Transverse colon (tissue), 4 donors: ENCODE measurements at regions not wholly inside any gene's neighbourhood (a gene's known extent, or its start where the extent isn't known, plus 50 kb on each side); places are given as distances from the start of the nearest gene placed in this dataset.
"Not testable (repeated sequence)": the region's sequence is repeated elsewhere in the genome, so short reads cannot be mapped to it uniquely, and the experiment has no call there.

Experiments used
- DNase-seq: peaks from one replicate; pipeline ENCODE4 v3.0.0-alpha.2; 2019
- H3K27ac ChIP-seq, 4 donors: fragments of 200-600 bp; sonication (generic); 2 replicates each; pipeline ENCODE4 v1.5.1; 2016 to 2018; ENCODE audit warnings: inconsistent platforms in 4 of 4
- H3K27me3 ChIP-seq: fragments of 200-600 bp; sonication (generic); 2 replicates; pipeline ENCODE4 v1.5.1; 2017; ENCODE audit warnings: inconsistent platforms
- H3K36me3 ChIP-seq, 4 donors: fragments of 200-600 bp; sonication (generic); 2 replicates each; pipeline ENCODE4 v1.5.1; 2017 to 2019; ENCODE audit warnings: inconsistent platforms in 4 of 4
- H3K4me1 ChIP-seq, 4 donors: fragments of 200-600 bp; sonication (generic); 2 replicates each; pipeline ENCODE4 v1.5.1; 2017 to 2020; ENCODE audit warnings: inconsistent platforms in 4 of 4
- H3K4me3 ChIP-seq, 4 donors: fragments of 200-600 bp; sonication (generic); 1 replicate in 1 of 4; 2 replicates in 3 of 4; pipeline versions ENCODE4 v1.5.1 to v1.6.1; 2017 to 2019; ENCODE audit warnings: inconsistent platforms in 4 of 4
- H3K9me3 ChIP-seq, 2 donors: fragments of 200-600 bp; sonication (generic); 2 replicates each; pipeline ENCODE4 v1.5.1; 2017 to 2019; ENCODE audit warnings: inconsistent platforms in 2 of 2
- CTCF ChIP-seq, 5 experiments: fragments of 200-600 bp in 3 of 5; fragments of 450-650 bp in 2 of 5; sonication (generic) in 3 of 5; IDR thresholded peaks; 1 replicate in 2 of 5; 2 replicates in 3 of 5; pipeline ENCODE4 v1.5.1; 2016 to 2017; ENCODE audit warnings: antibody characterized with exemption in 5 of 5, inconsistent platforms in 3 of 5, mild to moderate bottlenecking in 2 of 5, moderate library complexity in 1 of 5
- EP300 ChIP-seq: sonication (generic); formaldehyde crosslinking; IDR thresholded peaks from one replicate; pipeline ENCODE4 v1.6.1; 2017; ENCODE audit warnings: antibody characterized with exemption, low read depth
- POLR2A ChIP-seq: fragments of 450-650 bp; IDR thresholded peaks from one replicate; pipeline ENCODE4 v1.6.1; 2016; ENCODE audit warnings: antibody characterized with exemption, mild to moderate bottlenecking, moderate library complexity
- POLR2AphosphoS5 ChIP-seq, 3 donors: sonication (generic); formaldehyde crosslinking; IDR thresholded peaks; one replicate each; pipeline ENCODE4 v1.6.1; 2016; ENCODE audit warnings: antibody characterized with exemption in 3 of 3
- WGBS, 2 donors: methylation state at CpG; one replicate each; pipeline ENCODE4 v1.1.5; 2018; ENCODE audit warnings: low coverage in 1 of 2; 5-methylcytosine and 5-hydroxymethylcytosine counted together
- in situ Hi-C, 4 donors: fragments of 200-750 bp; cut with MboI; loops; one replicate each; pipeline versions ENCODE4 v1.15.0 to v1.15.1; 2017; ENCODE audit warnings: low sequenced_read_pairs in 3 of 4, low pct_ligation_motif_present in 1 of 4, low pct_unique_long_range_greater_than_20kb in 1 of 4
- intact Hi-C: fragments of 100-400 bp; cut with DNase I; formaldehyde crosslinking; loops from one replicate; pipeline ENCODE4 v1.15.1; 2023; ENCODE audit warnings: low total_unique reads

DNA sequence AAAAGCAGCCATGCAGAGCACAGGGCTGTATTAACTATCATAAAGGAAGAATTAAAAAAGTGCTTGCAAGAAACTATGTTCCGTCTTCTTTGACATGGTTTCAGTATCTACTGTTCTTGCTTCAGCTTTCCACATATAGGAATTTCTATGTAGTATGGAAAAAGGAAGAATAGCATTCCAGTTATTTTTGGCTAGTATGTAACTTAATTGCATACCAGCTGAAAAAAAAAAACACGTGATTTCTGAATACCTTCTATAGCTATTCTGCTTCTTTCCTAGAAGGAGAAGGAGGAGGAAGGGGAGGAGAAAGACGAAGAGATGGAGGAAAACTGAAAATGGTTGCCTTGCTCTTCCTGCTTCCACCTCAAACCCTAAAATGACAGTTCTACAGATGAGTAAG, 619.0 kb downstream of the KCTD12 start:
- no peak overlapping the region for H3K4me3 ChIP-seq
- H3K9me3 ChIP-seq: no peaks in the 10 kb centered on the region
- intact Hi-C loops (no loop called here), in situ Hi-C loops (no loop called here)
- no peak for DNase-seq
- 63 to 70% methylated on average over 3 of the region's 3 CpGs for WGBS, 2 donors
- no peaks in the 10 kb centered on the region for H3K27me3 ChIP-seq
- no peak for TF ChIP-seq EP300
- TF ChIP-seq CTCF (IDR thresholded peaks at IDR 0.05): no peak
- no peaks in the 10 kb centered on the region for H3K4me1 ChIP-seq
- no peak overlapping the region for H3K27ac ChIP-seq
- no peaks in the 10 kb centered on the region for H3K36me3 ChIP-seq

DNA sequence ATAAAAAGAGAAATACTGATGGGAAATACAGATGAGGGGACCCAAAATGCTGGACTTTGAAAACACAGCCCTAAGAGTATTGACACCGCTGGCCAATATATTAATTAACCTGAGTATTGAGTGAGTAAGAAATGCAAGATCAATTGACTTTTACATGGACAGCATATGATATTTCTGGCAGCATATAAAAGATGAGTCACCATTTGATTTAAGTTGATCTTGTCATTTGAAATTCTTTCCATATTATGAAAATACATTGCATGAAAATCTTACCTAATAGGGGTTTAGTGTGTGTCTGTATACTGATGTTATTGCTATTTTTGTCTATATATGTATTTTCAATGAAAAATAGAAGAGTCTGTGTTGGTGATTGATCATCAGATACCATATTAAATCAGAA, 619.6 kb downstream of the KCTD12 start:
- H3K4me3 ChIP-seq: no peak overlapping the region
- H3K27me3 ChIP-seq: no peaks in the 10 kb centered on the region
- no peak for DNase-seq
- H3K36me3 ChIP-seq: no peaks in the 10 kb centered on the region
- H3K27ac ChIP-seq: no peak overlapping the region
- WGBS, 2 donors: 38 to 82% methylated on average over 1 of the region's 1 CpG
- intact Hi-C loops: no loop called here
- H3K4me1 ChIP-seq: no peaks in the 10 kb centered on the region
- TF ChIP-seq POLR2A (no peak), CTCF (IDR thresholded peaks at IDR 0.05) (no peak), EP300 (no peak)
- in situ Hi-C loops: no loop called here
- H3K9me3 ChIP-seq: no peaks in the 10 kb centered on the region

DNA sequence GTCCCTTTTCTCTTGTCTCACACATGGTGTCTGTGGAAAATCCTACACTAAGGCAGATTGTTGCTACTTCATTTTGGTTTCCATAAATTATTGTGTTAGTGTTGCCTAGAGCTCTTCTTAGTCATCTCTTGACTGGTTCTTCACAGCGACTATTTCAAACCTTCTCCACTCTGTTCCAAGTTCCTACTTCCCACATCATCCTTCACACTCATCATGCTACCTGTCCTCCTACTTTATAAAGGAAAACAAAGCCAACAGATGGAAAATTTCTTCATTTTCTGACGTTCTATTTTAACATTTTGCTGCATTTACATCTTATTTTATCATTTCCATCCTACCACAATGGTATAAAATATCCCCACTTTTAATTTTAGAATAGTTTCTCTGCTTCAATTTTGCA, 614.1 kb downstream of the LMO7 start:
- no peaks in the 10 kb centered on the region for H3K27me3 ChIP-seq
- H3K9me3 ChIP-seq: no peaks in the 10 kb centered on the region
- WGBS, 2 donors: 48 to 54% methylated on average over 2 of the region's 2 CpGs
- intact Hi-C loops (no loop called here), in situ Hi-C loops (no loop called here)
- no peaks in the 10 kb centered on the region for H3K36me3 ChIP-seq
- no peak overlapping the region for H3K4me3 ChIP-seq
- no peak for DNase-seq
- H3K4me1 ChIP-seq: no peaks in the 10 kb centered on the region
- no peak overlapping the region for H3K27ac ChIP-seq
- TF ChIP-seq EP300: no peak

DNA sequence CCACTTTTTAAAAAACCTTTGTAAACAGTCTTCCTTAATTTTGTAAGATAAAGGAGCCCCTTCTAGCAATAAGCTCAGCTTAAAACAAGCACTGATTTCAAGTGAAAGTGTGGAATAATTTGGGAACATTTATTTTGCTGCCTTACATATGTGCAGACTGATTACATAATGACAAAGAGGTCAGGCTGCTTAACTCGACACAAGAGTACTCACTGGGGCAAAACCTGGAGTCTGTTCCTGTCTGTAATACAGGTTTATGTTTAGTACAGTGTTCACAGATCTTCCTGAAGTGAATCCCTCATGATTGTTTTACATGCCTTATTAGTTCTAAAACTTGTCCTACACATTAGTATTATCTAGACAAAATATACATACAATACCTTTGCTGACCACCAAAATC, 609.8 kb downstream of the LMO7 start:
- intact Hi-C loops: no loop called here
- Histone ChIP-seq H3K9me3 (no peaks in the 10 kb centered on the region), H3K27me3 (no peaks in the 10 kb centered on the region), H3K27ac (no peak overlapping the region), H3K36me3 (no peaks in the 10 kb centered on the region), H3K4me1 (no peaks in the 10 kb centered on the region), H3K4me3 (no peak overlapping the region)
- WGBS, 2 donors: 27 to 50% methylated on average over 1 of the region's 1 CpG
- TF ChIP-seq CTCF (IDR thresholded peaks at IDR 0.05): no peak
- no peak for TF ChIP-seq EP300
- TF ChIP-seq POLR2A: no peak
- TF ChIP-seq POLR2AphosphoS5 (IDR thresholded peaks at IDR 0.05): no peak
- no peak for DNase-seq
- in situ Hi-C loops: no loop called here

DNA sequence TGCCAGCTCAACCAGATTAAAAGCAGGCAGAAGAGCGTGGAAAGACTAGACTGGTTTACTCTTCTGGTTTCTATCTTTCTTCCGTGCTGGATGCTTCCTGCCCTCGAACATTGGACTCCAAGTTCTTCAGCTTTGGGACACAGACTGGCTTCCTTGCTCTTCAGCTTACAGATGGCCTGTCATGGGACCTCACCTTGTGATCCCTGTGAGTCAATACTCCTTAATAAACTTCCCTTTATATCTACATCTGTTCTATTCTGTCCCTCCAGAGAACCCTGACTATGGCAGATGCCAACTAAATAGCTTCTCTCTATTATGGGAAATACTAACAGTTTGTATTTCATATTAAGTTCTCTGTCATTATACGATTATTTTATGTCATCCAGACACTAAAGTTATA, 609.1 kb downstream of the LMO7 start:
- no peak for DNase-seq
- intact Hi-C loops (no loop called here), in situ Hi-C loops (no loop called here)
- Histone ChIP-seq H3K4me3 (no peak overlapping the region), H3K36me3 (no peaks in the 10 kb centered on the region), H3K27me3 (no peaks in the 10 kb centered on the region), H3K4me1 (no peaks in the 10 kb centered on the region), H3K9me3 (no peaks in the 10 kb centered on the region), H3K27ac (no peak overlapping the region)
- no peak for TF ChIP-seq POLR2AphosphoS5 (IDR thresholded peaks at IDR 0.05)
- no peak for TF ChIP-seq EP300
- no peak for TF ChIP-seq CTCF (IDR thresholded peaks at IDR 0.05)
- TF ChIP-seq POLR2A: no peak
- WGBS, 2 donors: 53 to 60% methylated on average over 2 to 4 of the region's 4 CpGs

- H3K27me3 ChIP-seq, H3K9me3 ChIP-seq, H3K36me3 ChIP-seq, H3K4me3 ChIP-seq, DNase-seq, in situ Hi-C loops, intact Hi-C loops, H3K27ac ChIP-seq, H3K4me1 ChIP-seq: not testable (repeated sequence)
- WGBS, 2 donors: 65% methylated on average over 8 of the region's 8 CpGs; no CpG with 5 or more reads in 1 of the 2 donors
Observed at GRCh38 chr13:76243120-76243519, 607.0 kb downstream of the LMO7 start.
